ENCODE measurements at regions not wholly inside any gene's neighbourhood (a gene's known extent, or its start where the extent isn't known, plus 50 kb on each side); places are given as distances from the start of the nearest gene placed in this dataset.

DNA sequence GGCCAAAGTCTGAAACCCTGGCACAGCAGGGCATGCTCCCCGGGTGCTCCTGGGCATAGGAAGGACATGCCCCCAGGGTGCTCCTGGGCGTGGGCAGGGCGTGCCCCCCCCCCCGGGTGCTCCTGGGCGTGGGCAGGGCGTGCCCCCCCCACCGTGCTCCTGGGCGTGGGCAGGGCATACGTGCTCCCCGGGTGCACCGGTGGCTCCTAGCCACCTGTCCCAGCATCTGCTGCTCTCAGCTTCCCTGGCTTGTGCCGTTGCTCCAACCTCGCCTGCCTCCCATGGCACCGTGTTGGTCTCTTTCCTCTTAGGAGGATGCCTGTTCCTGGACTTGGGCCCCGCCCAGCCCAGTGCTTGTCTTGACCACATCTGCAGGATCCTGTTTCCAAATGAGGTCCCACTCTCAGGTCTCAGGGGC is 95.6 kb upstream of the CTDP1 start:
- H3K4me3 ChIP-seq (ENCODE audit: low read depth, low read length), result no peak overlapping the region
- no peak for DNase-seq (ENCODE audit: low read depth)
- TF ChIP-seq, protein P1, sequence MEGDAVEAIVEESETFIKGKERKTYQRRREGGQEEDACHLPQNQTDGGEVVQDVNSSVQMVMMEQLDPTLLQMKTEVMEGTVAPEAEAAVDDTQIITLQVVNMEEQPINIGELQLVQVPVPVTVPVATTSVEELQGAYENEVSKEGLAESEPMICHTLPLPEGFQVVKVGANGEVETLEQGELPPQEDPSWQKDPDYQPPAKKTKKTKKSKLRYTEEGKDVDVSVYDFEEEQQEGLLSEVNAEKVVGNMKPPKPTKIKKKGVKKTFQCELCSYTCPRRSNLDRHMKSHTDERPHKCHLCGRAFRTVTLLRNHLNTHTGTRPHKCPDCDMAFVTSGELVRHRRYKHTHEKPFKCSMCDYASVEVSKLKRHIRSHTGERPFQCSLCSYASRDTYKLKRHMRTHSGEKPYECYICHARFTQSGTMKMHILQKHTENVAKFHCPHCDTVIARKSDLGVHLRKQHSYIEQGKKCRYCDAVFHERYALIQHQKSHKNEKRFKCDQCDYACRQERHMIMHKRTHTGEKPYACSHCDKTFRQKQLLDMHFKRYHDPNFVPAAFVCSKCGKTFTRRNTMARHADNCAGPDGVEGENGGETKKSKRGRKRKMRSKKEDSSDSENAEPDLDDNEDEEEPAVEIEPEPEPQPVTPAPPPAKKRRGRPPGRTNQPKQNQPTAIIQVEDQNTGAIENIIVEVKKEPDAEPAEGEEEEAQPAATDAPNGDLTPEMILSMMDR (IDR thresholded peaks at IDR 0.05; ENCODE audit: insufficient read depth, low read depth, low read length), result no peak

DNA sequence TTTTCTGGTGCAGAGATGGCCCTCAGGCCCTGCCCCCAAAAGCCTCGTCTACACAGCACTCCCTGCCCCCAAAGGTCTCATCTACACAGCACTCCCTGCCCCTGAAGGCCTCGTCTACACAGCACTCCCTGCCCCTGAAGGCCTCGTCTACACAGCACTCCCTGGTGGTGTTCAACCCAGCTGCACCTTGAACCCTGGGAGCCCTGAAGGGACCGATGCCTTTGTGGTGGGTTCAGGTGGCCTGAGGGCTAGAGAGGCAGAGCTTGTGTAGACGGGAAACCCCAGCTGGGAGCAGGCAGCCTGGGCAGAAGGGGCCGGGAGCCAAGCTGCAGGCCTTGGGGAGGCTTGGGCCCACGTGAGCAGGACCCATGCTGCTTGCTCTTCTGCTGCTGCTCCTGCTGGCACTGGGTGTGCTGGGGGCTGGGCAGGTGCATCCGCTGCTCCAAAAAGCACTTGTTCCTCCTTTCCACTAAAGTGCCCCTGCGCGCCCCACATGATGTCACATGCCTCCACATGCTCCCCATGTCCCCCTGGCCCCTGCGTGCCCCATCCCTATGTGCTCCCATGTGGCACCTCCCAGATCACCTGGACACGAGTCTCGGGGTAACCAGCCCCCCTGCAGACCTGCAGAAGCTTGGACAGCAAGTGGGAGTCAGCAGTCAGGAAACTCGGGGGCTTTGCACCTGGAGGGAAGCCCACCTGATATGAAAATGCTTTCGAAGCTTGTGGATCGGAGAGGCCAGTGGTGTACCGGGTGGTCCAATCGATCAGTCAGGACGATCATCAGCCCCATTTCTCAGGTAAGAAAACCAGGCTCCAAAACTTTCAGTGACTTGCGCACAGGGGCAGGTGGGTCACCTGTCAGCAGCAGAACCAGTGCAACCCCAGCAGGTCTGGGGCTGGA is 94.9 kb upstream of the CTDP1 start:
- TF ChIP-seq, protein P1 (IDR thresholded peaks at IDR 0.05; ENCODE audit: insufficient read depth, low read depth, low read length), result no peak

GRCh38 chr18:79585395-79586370 is 93.9 kb upstream of the CTDP1 start:
- TF ChIP-seq, protein P1 (IDR thresholded peaks at IDR 0.05; ENCODE audit: insufficient read depth, low read depth, low read length), result no peak
- no peak overlapping the region for H3K4me3 ChIP-seq (ENCODE audit: low read depth, low read length)
- DNase-seq (ENCODE audit: low read depth), result no peak

More for the DNA sequence above, 94.9 kb upstream of the CTDP1 start:
- H3K4me3 ChIP-seq (ENCODE audit: low read depth, low read length), result no peak overlapping the region
- no peak for DNase-seq (ENCODE audit: low read depth)

DNA sequence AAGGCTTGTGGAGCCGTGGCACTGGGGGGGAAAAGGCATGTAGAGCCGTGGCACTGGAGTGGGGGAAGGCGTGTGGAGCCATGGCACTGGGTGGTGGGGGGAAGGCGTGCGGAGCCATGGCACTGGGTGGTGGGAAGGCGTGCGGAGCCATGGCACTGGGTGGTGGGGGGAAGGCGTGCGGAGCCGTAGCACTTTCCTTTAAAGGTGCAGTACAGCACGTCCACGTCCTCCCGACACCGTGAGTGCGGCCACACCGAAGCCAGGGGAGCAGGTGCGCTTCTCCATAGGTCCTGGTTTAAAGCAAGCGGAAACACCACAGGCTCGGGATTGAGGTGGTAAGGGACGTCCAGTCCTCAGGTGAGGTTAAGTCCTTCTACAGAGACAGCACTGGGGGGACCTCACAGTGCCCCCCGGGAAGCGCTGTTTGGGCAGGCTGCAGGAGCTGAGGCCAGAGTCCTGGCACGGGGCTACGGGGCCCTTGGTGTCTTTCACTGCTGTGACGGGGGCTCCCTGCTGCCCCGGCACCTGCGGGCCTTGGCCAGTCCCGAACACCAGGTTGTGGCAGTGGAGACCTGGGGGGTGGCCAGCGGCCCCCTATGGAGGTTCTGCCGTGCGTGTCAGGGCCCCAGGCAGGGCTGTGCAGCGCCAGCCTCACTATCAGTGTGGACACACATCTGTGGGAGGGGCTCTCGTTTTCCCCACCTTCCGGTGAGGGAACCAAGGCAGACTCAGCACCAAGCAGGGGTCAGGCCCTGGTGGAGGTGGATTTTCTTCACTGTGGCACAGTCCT is 93.0 kb upstream of the CTDP1 start:
- DNase-seq (ENCODE audit: low read depth), result no peak
- TF ChIP-seq, protein P1 (IDR thresholded peaks at IDR 0.05; ENCODE audit: insufficient read depth, low read depth, low read length), result no peak
- no peak overlapping the region for H3K4me3 ChIP-seq (ENCODE audit: low read depth, low read length)

DNA sequence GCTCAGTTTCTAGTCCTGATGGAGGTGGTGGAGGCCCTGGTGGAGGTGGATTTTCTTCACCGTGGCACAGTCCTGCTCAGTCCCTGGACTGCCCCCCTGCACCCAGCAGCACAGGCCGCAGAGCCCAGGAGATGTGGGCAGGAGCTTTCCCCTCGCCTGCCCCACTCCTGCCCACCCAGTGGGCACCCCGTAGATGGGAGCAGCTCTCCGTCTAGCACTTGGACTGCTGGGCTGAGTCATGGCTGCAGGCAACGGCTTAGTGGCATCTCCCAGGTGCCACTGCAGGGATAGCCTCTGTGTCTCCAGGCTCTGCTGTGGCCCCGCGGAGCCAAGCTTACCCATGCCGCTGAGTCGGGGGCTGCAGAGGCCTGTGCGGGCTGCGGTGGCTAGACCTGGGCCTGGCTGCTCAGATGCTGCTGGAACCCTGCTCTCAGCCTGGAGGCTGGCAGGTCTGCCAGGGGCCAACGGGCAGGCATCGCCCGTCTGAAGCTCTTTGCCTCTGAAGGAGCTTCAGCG is 92.3 kb upstream of the CTDP1 start:
- TF ChIP-seq, protein P1 (IDR thresholded peaks at IDR 0.05; ENCODE audit: insufficient read depth, low read depth, low read length), result no peak
- H3K4me3 ChIP-seq (ENCODE audit: low read depth, low read length), result no peak overlapping the region
- DNase-seq (ENCODE audit: low read depth), result no peak

Measured in fibroblast of villous mesenchyme (primary cell).